ENCODE measurements at regions not wholly inside any gene's neighbourhood (a gene's known extent, or its start where the extent isn't known, plus 50 kb on each side); places are given as distances from the start of the nearest gene placed in this dataset.
"Not testable (repeated sequence)": the region's sequence is repeated elsewhere in the genome, so short reads cannot be mapped to it uniquely, and the experiment has no call there.

- H3K36me3 ChIP-seq (ENCODE audit: control insufficient read depth in 2 of 4, insufficient read depth in 4 of 4, low read length in 3 of 4); DNase-seq (ENCODE audit: low read depth in 1 of 2, low spot score in 2 of 2); H3K9ac ChIP-seq (replicated peaks in 1 of 4; ENCODE audit: extremely low read depth in 1 of 4, low read depth in 3 of 4, low read length in 3 of 4); H2BK15ac ChIP-seq (ENCODE audit: low read length); H3K9me3 ChIP-seq (ENCODE audit: insufficient read depth in 2 of 2, low read depth in 1 of 2, low read length in 1 of 2); H3K27ac ChIP-seq (ENCODE audit: low read depth, low read length); POLR2A ChIA-PET (ENCODE audit: partially characterized antibody); H2BK12ac ChIP-seq (ENCODE audit: low read depth, low read length); H2AK5ac ChIP-seq (ENCODE audit: low read depth, low read length); H3K18ac ChIP-seq (ENCODE audit: extremely low read depth, low read length); H4K20me1 ChIP-seq (replicated peaks in 1 of 2; ENCODE audit: control insufficient read depth in 1 of 2, insufficient read depth in 2 of 2, low read length in 2 of 2); H3K27me3 ChIP-seq (replicated peaks in 1 of 4; ENCODE audit: control insufficient read depth in 3 of 4, extremely low read depth in 1 of 4, insufficient read depth in 3 of 4, low read length in 3 of 4); H3K4me3 ChIP-seq (ENCODE audit: extremely low read depth in 1 of 4, insufficient read depth in 2 of 4, low read depth in 3 of 4, low read length in 4 of 4); H2AFZ ChIP-seq (ENCODE audit: low read length); H2BK5ac ChIP-seq (ENCODE audit: low read depth, low read length); FAIRE-seq; H2BK120ac ChIP-seq (replicated peaks; ENCODE audit: low read depth, low read length); H3K23ac ChIP-seq (ENCODE audit: insufficient read length); H3K79me1 ChIP-seq (ENCODE audit: low read depth, low read length); H2BK20ac ChIP-seq (ENCODE audit: low read length); H3K4me2 ChIP-seq (ENCODE audit: insufficient read depth in 1 of 2, low read depth in 2 of 2, low read length in 2 of 2); H4K5ac ChIP-seq (ENCODE audit: insufficient read length, low read depth, low read length); H3K4ac ChIP-seq (replicated peaks; ENCODE audit: insufficient read length, low read depth, low read length); H3K14ac ChIP-seq (ENCODE audit: insufficient read length); H3K23me2 ChIP-seq (ENCODE audit: low read depth, low read length); H3K56ac ChIP-seq (replicated peaks; ENCODE audit: insufficient read length, low read depth, low read length); H4K8ac ChIP-seq (ENCODE audit: extremely low read depth, insufficient read depth, low read length); H3K4me1 ChIP-seq (replicated peaks in 1 of 4; ENCODE audit: control insufficient read depth in 3 of 4, insufficient read depth in 4 of 4, low read length in 3 of 4); H3K79me2 ChIP-seq (ENCODE audit: control insufficient read depth in 1 of 2, insufficient read depth in 2 of 2, low read length in 2 of 2); H4K91ac ChIP-seq (replicated peaks; ENCODE audit: insufficient read length, low read length): not testable (repeated sequence)
- CTCF ChIA-PET (ENCODE audit: partially characterized antibody), result interaction anchor here (3.6 kb wide), 1 partner anchor 11 kb away, joined by 25 read pairs; no protein-coding TSS in a partner anchor
- 91% methylated on average over 6 of the region's 6 CpGs; no CpG with 5 or more reads in 1 of the 2 experiments for WGBS, 2 experiments (ENCODE audit: extremely low coverage in 1 of 2, insufficient coverage in 1 of 2, insufficient read length in 1 of 2, insufficient replicate concordance in 2 of 2, low coverage in 1 of 2, low lambda C conversion rate in 2 of 2, missing lambda C conversion rate in 1 of 2)
Observed at GRCh38 chr20:41727681-41728080, 109.5 kb upstream of the CHD6 start.

All from H1 (cell line).